KMS-11 (cell line): ENCODE measurements at regions not wholly inside any gene's neighbourhood (a gene's known extent, or its start where the extent isn't known, plus 50 kb on each side); places are given as distances from the start of the nearest gene placed in this dataset.

ENCODE experiments used
- H2AFZ ChIP-seq: fragments of 200-600 bp; sonication (generic); 2 replicates; pipeline ENCODE4 v1.6.1; 2016; ENCODE audit warnings: antibody characterized with exemption, mixed run types, low read depth
- H3K27ac ChIP-seq: fragments of 200-600 bp; sonication (generic); 2 replicates; pipeline ENCODE4 v1.6.1; 2016; ENCODE audit warnings: mild to moderate bottlenecking, mixed run types
- H3K27me3 ChIP-seq: fragments of 200-600 bp; sonication (generic); 2 replicates; pipeline ENCODE4 v1.6.1; 2017; ENCODE audit warnings: mild to moderate bottlenecking, low read depth, mixed run types, moderate library complexity; ENCODE audit not compliant: insufficient read depth
- H3K36me3 ChIP-seq: fragments of 200-600 bp; sonication (generic); 2 replicates; pipeline ENCODE4 v1.6.1; 2017; ENCODE audit warnings: mild to moderate bottlenecking, mixed run types; ENCODE audit not compliant: insufficient read depth
- H3K4me1 ChIP-seq: fragments of 200-600 bp; sonication (generic); 2 replicates; pipeline ENCODE4 v1.6.1; 2016; ENCODE audit warnings: mild to moderate bottlenecking, low read depth, mixed run types; ENCODE audit not compliant: poor library complexity, severe bottlenecking
- H3K4me2 ChIP-seq: fragments of 200-600 bp; sonication (generic); 2 replicates; pipeline ENCODE4 v1.7.0; 2016; ENCODE audit warnings: mild to moderate bottlenecking, mixed run types
- H3K4me3 ChIP-seq: fragments of 200-600 bp; sonication (generic); IDR thresholded peaks from 2 replicates; pipeline ENCODE4 v1.6.1; 2017; ENCODE audit warnings: low read depth, low read length, mixed read lengths; ENCODE audit not compliant: insufficient read depth
- H3K79me2 ChIP-seq: fragments of 200-600 bp; sonication (generic); 2 replicates; pipeline ENCODE4 v1.6.1; 2016; ENCODE audit warnings: low read depth, mixed run types; ENCODE audit not compliant: insufficient read depth
- H3K9ac ChIP-seq: fragments of 200-600 bp; sonication (generic); 2 replicates; pipeline ENCODE4 v1.6.1; 2016; ENCODE audit warnings: mild to moderate bottlenecking, mixed run types
- H4K20me1 ChIP-seq: fragments of 200-600 bp; sonication (generic); 2 replicates; pipeline ENCODE4 v1.6.1; 2016; ENCODE audit warnings: mild to moderate bottlenecking, mixed run types; ENCODE audit not compliant: insufficient read depth
- TF ChIP-seq, protein P1 (sequence below): fragments of 200-600 bp; sonication (generic); conservative IDR thresholded peaks from 2 replicates; pipeline ENCODE4 v1.6.1; 2017; ENCODE audit warnings: low read depth, mild to moderate bottlenecking, antibody characterized with exemption, low read length, moderate library complexity, mixed read lengths

GRCh38 chr6:155648301-155648700, 192.7 kb upstream of the NOX3 start:
- H3K4me1 ChIP-seq, result no peaks in the 10 kb centered on the region
- H3K4me2 ChIP-seq, result no peak overlapping the region
- H3K79me2 ChIP-seq, result no peaks in the 10 kb centered on the region

GRCh38 chr6:155647354-155647753, 191.7 kb upstream of the NOX3 start:
- Histone ChIP-seq H3K4me2 (no peak overlapping the region), H2AFZ (no peak overlapping the region), H3K4me1 (no peaks in the 10 kb centered on the region), H3K27ac (no peak overlapping the region), H3K36me3 (no peaks in the 10 kb centered on the region), H3K9ac (no peak overlapping the region), H3K79me2 (no peaks in the 10 kb centered on the region), H4K20me1 (no peaks in the 10 kb centered on the region), H3K27me3 (no peaks in the 10 kb centered on the region), H3K4me3 (no peak overlapping the region)
- TF ChIP-seq, protein P1, sequence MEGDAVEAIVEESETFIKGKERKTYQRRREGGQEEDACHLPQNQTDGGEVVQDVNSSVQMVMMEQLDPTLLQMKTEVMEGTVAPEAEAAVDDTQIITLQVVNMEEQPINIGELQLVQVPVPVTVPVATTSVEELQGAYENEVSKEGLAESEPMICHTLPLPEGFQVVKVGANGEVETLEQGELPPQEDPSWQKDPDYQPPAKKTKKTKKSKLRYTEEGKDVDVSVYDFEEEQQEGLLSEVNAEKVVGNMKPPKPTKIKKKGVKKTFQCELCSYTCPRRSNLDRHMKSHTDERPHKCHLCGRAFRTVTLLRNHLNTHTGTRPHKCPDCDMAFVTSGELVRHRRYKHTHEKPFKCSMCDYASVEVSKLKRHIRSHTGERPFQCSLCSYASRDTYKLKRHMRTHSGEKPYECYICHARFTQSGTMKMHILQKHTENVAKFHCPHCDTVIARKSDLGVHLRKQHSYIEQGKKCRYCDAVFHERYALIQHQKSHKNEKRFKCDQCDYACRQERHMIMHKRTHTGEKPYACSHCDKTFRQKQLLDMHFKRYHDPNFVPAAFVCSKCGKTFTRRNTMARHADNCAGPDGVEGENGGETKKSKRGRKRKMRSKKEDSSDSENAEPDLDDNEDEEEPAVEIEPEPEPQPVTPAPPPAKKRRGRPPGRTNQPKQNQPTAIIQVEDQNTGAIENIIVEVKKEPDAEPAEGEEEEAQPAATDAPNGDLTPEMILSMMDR, result no peak

More at GRCh38 chr6:155648301-155648700, 192.7 kb upstream of the NOX3 start:
- no peaks in the 10 kb centered on the region for H4K20me1 ChIP-seq
- H3K27ac ChIP-seq, result no peak overlapping the region
- H3K36me3 ChIP-seq, result no peaks in the 10 kb centered on the region
- no peak overlapping the region for H3K9ac ChIP-seq
- no peaks in the 10 kb centered on the region for H3K27me3 ChIP-seq
- TF ChIP-seq, protein P1, result no peak
- no peak overlapping the region for H3K4me3 ChIP-seq
- no peak overlapping the region for H2AFZ ChIP-seq

DNA sequence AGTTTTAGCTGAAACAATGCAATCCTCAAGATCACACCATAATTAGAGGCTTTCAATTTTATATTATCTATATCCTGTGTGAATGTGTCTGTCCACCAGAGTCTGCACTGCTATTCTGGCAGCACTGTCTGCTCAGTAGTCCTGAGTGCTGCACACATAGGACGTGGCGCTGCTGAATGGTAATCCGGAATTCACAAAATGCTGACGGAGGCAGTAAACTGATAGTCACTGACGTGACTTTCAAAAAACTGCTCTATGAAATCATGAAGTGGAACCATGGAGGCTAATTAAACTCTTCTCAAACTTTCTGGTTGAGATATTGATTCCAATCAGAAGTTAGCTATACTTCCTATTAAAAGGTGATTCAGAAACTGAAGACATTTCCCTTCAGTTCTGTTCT, 190.8 kb upstream of the NOX3 start:
- H4K20me1 ChIP-seq, result no peaks in the 10 kb centered on the region
- no peaks in the 10 kb centered on the region for H3K79me2 ChIP-seq
- TF ChIP-seq, protein P1, result no peak
- H3K36me3 ChIP-seq, result no peaks in the 10 kb centered on the region
- no peaks in the 10 kb centered on the region for H3K27me3 ChIP-seq
- no peak overlapping the region for H3K4me2 ChIP-seq
- H2AFZ ChIP-seq, result no peak overlapping the region
- no peak overlapping the region for H3K4me3 ChIP-seq
- H3K4me1 ChIP-seq, result no peaks in the 10 kb centered on the region
- H3K9ac ChIP-seq, result no peak overlapping the region
- H3K27ac ChIP-seq, result no peak overlapping the region

DNA sequence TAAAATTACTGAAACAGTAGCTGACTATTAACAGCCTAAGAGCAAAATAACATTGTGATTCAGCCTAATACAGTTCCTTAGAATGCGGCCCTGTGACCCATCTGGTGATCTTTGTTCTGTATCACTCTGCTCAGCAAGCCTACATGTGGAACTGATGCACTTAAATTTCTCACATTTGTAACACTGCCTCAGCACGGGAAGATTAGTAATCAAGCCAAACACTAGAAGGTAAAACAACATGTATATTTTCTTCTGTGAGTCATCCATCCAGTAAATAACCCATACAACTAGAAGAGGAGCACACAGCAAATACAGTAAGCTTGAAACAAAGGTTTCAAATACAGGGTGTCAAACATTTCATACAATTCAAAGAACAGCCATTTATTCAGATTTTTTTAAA, 189.7 kb upstream of the NOX3 start:
- H3K27ac ChIP-seq, result no peak overlapping the region
- H3K4me3 ChIP-seq, result no peak overlapping the region
- H3K79me2 ChIP-seq, result no peaks in the 10 kb centered on the region
- H3K9ac ChIP-seq, result no peak overlapping the region
- H4K20me1 ChIP-seq, result no peaks in the 10 kb centered on the region
- no peak overlapping the region for H3K4me2 ChIP-seq
- no peaks in the 10 kb centered on the region for H3K27me3 ChIP-seq
- H2AFZ ChIP-seq, result no peak overlapping the region
- no peaks in the 10 kb centered on the region for H3K4me1 ChIP-seq
- no peaks in the 10 kb centered on the region for H3K36me3 ChIP-seq
- TF ChIP-seq, protein P1, result no peak

DNA sequence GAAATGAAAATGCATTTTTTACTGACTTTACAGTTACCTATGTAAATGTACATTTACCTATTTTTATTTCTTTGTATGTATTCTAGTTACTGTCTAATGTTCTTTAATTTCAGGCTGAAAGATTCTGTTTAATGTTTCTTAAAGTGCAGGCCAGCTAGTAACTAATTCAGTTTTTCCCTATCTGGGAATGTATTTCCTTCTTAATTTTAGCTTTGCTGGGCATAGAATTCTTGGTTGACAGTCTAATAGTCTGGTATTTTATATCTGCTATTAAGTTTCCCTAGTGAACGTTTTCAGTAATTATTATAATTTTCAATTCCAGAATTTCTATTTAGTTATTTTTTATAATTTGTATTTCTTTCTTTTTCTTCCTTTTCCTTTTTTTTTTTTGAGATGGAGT, 186.0 kb upstream of the NOX3 start:
- no peak overlapping the region for H3K9ac ChIP-seq
- no peak overlapping the region for H3K4me2 ChIP-seq
- H3K4me3 ChIP-seq, result no peak overlapping the region
- H3K27ac ChIP-seq, result no peak overlapping the region
- H2AFZ ChIP-seq, result no peak overlapping the region
- no peaks in the 10 kb centered on the region for H4K20me1 ChIP-seq
- no peaks in the 10 kb centered on the region for H3K27me3 ChIP-seq
- H3K36me3 ChIP-seq, result no peaks in the 10 kb centered on the region
- H3K4me1 ChIP-seq, result no peaks in the 10 kb centered on the region
- TF ChIP-seq, protein P1, result no peak
- no peaks in the 10 kb centered on the region for H3K79me2 ChIP-seq
